Suprapubic skin (tissue), 4 donors: ENCODE measurements at regions not wholly inside any gene's neighbourhood (a gene's known extent, or its start where the extent isn't known, plus 50 kb on each side); places are given as distances from the start of the nearest gene placed in this dataset.

Source experiments
- DNase-seq, 2 donors: peaks; one replicate each; pipeline ENCODE4 v3.0.0-alpha.2; 2019; ENCODE audit warnings: low spot score in 2 of 2
- H3K27ac ChIP-seq: fragments of 200-600 bp; sonication (generic); one replicate; pipeline ENCODE4 v1.5.1; 2019
- H3K27me3 ChIP-seq: fragments of 200-600 bp; sonication (generic); one replicate; pipeline ENCODE4 v1.5.1; 2019
- H3K36me3 ChIP-seq: fragments of 200-600 bp; sonication (generic); one replicate; pipeline ENCODE4 v1.5.1; 2019
- H3K4me1 ChIP-seq: fragments of 200-600 bp; sonication (generic); one replicate; pipeline ENCODE4 v1.5.1; 2019
- H3K4me3 ChIP-seq: fragments of 200-600 bp; sonication (generic); one replicate; pipeline ENCODE4 v1.5.1; 2019; ENCODE audit warnings: mild to moderate bottlenecking
- H3K9me3 ChIP-seq: fragments of 200-600 bp; sonication (generic); one replicate; pipeline ENCODE4 v1.5.1; 2019
- EP300 ChIP-seq: sonication (generic); formaldehyde crosslinking; IDR thresholded peaks from one replicate; pipeline ENCODE4 v1.6.1; 2017; ENCODE audit warnings: antibody characterized with exemption
- POLR2A ChIP-seq, 2 donors: fragments of 450-650 bp; IDR thresholded peaks; one replicate each; pipeline ENCODE4 v1.6.1; 2017; ENCODE audit warnings: antibody characterized with exemption in 2 of 2, mild to moderate bottlenecking in 2 of 2, moderate library complexity in 2 of 2
- POLR2AphosphoS5 ChIP-seq, 3 donors: sonication (generic); formaldehyde crosslinking; IDR thresholded peaks; one replicate each; pipeline ENCODE4 v1.6.1; 2017; ENCODE audit warnings: antibody characterized with exemption in 3 of 3
- WGBS: methylation state at CpG from one replicate; pipeline ENCODE4 v1.1.5; 2018; 5-methylcytosine and 5-hydroxymethylcytosine counted together
- TF ChIP-seq, protein P1 (sequence below), 2 donors: fragments of 200-600 bp in 1 of 2; fragments of 450-650 bp in 1 of 2; sonication (generic) in 1 of 2; IDR thresholded peaks; one replicate each; pipeline ENCODE4 v1.5.1; 2016 to 2019; ENCODE audit warnings: antibody characterized with exemption in 2 of 2, mild to moderate bottlenecking in 1 of 2, moderate library complexity in 1 of 2

DNA sequence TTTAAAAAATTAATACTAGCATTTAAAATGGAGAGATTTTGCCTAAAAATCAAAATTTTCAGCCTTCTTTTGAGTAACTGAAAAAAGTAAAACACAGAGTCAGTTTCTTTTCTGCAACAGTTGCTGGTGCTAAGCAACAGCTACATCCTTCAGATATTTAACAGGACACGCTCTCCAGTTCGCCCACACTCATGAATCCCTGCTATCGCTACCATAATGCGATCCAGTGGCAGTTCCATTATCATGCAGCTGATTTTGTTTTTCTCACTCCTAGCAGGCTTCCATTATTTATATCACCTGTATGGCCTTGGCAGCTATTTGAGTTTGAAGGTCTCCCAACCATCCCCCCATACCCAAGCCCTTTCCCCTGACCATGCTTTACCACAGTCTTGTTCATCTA is 93.1 kb upstream of the NCKAP5 start:
- Histone ChIP-seq H3K36me3 (no peaks in the 10 kb centered on the region), H3K4me1 (no peaks in the 10 kb centered on the region), H3K27me3 (no peaks in the 10 kb centered on the region), H3K4me3 (no peak overlapping the region), H3K9me3 (no peaks in the 10 kb centered on the region), H3K27ac (no peak overlapping the region)
- no peak for TF ChIP-seq EP300
- DNase-seq, result no peak
- 92% methylated on average over 4 of the region's 4 CpGs for WGBS

DNA sequence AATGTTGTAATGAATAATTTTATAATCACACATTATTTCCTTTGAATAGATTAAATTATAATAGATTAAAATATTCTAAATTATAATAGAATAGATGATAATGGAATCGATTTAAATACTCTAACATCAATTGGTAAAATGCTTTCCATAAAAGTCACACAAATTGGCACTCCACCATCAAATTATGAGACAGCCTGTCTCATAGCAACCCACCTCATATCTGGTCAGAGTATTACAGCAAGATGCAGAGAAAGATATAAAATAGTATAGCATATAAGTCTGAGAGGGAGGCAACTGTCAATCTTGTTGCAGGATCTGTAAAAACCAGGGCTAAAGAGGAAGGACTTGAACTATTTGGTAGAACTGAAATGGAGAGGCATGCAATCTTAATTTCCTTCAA is 98.4 kb upstream of the NCKAP5 start:
- Histone ChIP-seq H3K4me3 (no peak overlapping the region), H3K36me3 (no peaks in the 10 kb centered on the region), H3K4me1 (no peaks in the 10 kb centered on the region), H3K9me3 (no peaks in the 10 kb centered on the region), H3K27me3 (no peaks in the 10 kb centered on the region), H3K27ac (no peak overlapping the region)
- TF ChIP-seq, protein P1, sequence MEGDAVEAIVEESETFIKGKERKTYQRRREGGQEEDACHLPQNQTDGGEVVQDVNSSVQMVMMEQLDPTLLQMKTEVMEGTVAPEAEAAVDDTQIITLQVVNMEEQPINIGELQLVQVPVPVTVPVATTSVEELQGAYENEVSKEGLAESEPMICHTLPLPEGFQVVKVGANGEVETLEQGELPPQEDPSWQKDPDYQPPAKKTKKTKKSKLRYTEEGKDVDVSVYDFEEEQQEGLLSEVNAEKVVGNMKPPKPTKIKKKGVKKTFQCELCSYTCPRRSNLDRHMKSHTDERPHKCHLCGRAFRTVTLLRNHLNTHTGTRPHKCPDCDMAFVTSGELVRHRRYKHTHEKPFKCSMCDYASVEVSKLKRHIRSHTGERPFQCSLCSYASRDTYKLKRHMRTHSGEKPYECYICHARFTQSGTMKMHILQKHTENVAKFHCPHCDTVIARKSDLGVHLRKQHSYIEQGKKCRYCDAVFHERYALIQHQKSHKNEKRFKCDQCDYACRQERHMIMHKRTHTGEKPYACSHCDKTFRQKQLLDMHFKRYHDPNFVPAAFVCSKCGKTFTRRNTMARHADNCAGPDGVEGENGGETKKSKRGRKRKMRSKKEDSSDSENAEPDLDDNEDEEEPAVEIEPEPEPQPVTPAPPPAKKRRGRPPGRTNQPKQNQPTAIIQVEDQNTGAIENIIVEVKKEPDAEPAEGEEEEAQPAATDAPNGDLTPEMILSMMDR (IDR thresholded peaks at IDR 0.05), result no peak
- TF ChIP-seq EP300 (no peak), POLR2AphosphoS5 (IDR thresholded peaks at IDR 0.05) (no peak), POLR2A (IDR thresholded peaks at IDR 0.05) (no peak)
- WGBS, result 91% methylated on average over 1 of the region's 1 CpG
- no peak for DNase-seq

DNA sequence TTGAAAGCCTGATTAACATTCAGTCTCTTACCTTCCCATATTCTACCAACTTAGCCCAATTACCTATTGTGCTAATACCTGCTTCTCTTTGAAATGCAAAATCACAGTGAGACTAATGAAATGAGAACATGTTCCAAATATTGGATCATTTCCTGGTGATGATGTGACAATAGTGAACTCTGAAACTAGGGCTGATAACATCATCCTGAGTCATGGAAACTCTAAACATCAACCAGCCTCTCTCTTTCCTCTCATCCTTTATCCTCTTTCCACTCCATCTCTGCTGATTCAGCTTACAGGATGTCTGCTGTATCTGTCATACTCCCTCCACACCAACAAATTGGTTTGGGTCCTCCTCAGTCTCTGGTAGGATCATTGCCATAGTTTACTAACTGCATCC is 98.8 kb upstream of the NCKAP5 start:
- Histone ChIP-seq H3K4me3 (no peak overlapping the region), H3K9me3 (no peaks in the 10 kb centered on the region), H3K4me1 (no peaks in the 10 kb centered on the region), H3K27ac (no peak overlapping the region), H3K27me3 (no peaks in the 10 kb centered on the region), H3K36me3 (no peaks in the 10 kb centered on the region)
- TF ChIP-seq, protein P1 (IDR thresholded peaks at IDR 0.05), result no peak
- no peak for TF ChIP-seq EP300
- TF ChIP-seq POLR2AphosphoS5 (IDR thresholded peaks at IDR 0.05), result no peak
- no peak for TF ChIP-seq POLR2A (IDR thresholded peaks at IDR 0.05)
- DNase-seq, result no peak

DNA sequence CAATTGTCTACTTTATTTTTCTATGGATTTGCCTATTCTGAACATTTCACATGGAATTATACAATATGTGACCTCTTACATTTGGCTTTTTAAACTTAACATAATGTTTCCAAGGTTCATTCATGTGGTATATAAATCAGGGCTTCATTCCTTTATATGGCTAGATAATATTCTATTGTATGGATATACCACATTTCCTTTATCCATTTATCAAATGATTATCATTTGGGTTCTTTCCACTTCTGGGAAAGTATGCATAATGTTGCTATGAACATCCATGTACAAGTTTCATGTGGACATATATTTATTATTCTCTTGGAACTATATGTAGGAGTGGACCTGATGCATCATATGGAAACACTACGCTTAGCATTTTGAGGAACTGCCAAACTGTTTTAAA is 99.7 kb upstream of the NCKAP5 start:
- 95% methylated on average over 1 of the region's 1 CpG for WGBS
- Histone ChIP-seq H3K4me1 (no peaks in the 10 kb centered on the region), H3K36me3 (no peaks in the 10 kb centered on the region), H3K4me3 (no peak overlapping the region), H3K27ac (no peak overlapping the region), H3K9me3 (no peaks in the 10 kb centered on the region), H3K27me3 (no peaks in the 10 kb centered on the region)
- no peak for DNase-seq
- TF ChIP-seq, protein P1 (IDR thresholded peaks at IDR 0.05), result no peak
- no peak for TF ChIP-seq POLR2AphosphoS5 (IDR thresholded peaks at IDR 0.05)
- no peak for TF ChIP-seq POLR2A (IDR thresholded peaks at IDR 0.05)
- no peak for TF ChIP-seq EP300

GRCh38 chr2:133668547-133668946 is 100.3 kb upstream of the NCKAP5 start:
- Histone ChIP-seq H3K27ac (no peak overlapping the region), H3K4me1 (no peaks in the 10 kb centered on the region), H3K9me3 (no peaks in the 10 kb centered on the region), H3K36me3 (no peaks in the 10 kb centered on the region), H3K27me3 (no peaks in the 10 kb centered on the region), H3K4me3 (no peak overlapping the region)
- DNase-seq, result no peak
- no peak for TF ChIP-seq POLR2AphosphoS5 (IDR thresholded peaks at IDR 0.05)
- no peak for TF ChIP-seq POLR2A (IDR thresholded peaks at IDR 0.05)
- TF ChIP-seq EP300, result no peak
- 96% methylated on average over 2 of the region's 2 CpGs for WGBS

GRCh38 chr2:133673305-133673905 is 105.1 kb upstream of the NCKAP5 start:
- DNase-seq, result no peak
- Histone ChIP-seq H3K9me3 (no peaks in the 10 kb centered on the region), H3K27ac (no peak overlapping the region), H3K4me3 (no peak overlapping the region), H3K36me3 (no peaks in the 10 kb centered on the region), H3K27me3 (no peaks in the 10 kb centered on the region), H3K4me1 (peaks cover 25% of the 10 kb centered on the region)
- TF ChIP-seq EP300, result no peak
- no peak for TF ChIP-seq POLR2A (IDR thresholded peaks at IDR 0.05)
- TF ChIP-seq, protein P1 (IDR thresholded peaks at IDR 0.05), result no peak
- no peak for TF ChIP-seq POLR2AphosphoS5 (IDR thresholded peaks at IDR 0.05)
- 54% methylated on average over 6 of the region's 6 CpGs for WGBS
